HK-2 (cell line): ENCODE measurements at regions not wholly inside any gene's neighbourhood (a gene's known extent, or its start where the extent isn't known, plus 50 kb on each side); places are given as distances from the start of the nearest gene placed in this dataset.
"Not testable (repeated sequence)": the region's sequence is repeated elsewhere in the genome, so short reads cannot be mapped to it uniquely, and the experiment has no call there.

Experiments
- DNase-seq: peaks from one replicate; pipeline ENCODE4 v3.0.0-alpha.2; 2018; ENCODE audit not compliant: unreplicated experiment

- not testable (repeated sequence) for DNase-seq
Measured at GRCh38 chr1:88623101-88623500, 61.0 kb upstream of the PKN2 start.
